ENCODE measurements at regions not wholly inside any gene's neighbourhood (a gene's known extent, or its start where the extent isn't known, plus 50 kb on each side); places are given as distances from the start of the nearest gene placed in this dataset.

DNA sequence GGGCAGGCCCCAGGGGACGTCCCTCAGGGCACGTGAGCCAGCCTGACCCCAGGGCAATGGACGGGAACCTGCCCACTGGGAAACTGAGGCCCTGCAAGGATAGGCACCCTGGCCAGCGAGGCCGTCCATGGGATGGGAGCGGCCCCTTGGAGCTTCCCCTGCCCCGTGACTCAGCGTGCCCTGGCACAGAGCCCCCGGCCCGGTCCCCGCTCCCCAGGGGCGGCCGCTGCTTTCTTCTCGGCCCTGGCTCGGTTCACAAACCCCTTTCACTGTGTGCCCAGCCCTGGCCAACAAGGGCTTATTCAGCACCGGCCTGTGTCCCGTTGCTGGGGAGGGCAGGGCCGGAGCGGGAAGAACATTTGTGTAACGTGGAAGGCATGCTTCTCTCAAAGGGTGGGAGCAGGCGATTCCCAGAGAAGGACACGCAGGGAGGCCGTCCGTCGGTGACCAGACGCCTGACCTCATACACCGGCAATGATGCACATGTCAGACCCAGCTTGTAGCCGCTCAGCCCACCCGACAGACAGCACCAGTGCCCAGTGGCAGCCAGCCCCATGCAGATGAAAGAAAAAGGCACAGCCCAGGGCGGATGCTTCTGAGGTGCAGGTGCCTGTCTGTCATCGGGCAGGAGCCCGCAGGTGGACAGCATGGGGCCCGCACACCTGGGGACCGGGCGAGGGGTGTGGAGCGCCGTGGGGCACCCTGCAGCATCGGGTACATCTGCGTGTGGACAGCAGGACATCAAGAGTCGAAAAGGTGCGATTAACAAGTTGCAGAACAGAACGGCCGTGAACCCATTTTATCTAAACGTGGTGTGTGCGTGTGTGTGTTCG lies 94.5 kb downstream of the PDGFA start:
- no peak for DNase-seq

DNA sequence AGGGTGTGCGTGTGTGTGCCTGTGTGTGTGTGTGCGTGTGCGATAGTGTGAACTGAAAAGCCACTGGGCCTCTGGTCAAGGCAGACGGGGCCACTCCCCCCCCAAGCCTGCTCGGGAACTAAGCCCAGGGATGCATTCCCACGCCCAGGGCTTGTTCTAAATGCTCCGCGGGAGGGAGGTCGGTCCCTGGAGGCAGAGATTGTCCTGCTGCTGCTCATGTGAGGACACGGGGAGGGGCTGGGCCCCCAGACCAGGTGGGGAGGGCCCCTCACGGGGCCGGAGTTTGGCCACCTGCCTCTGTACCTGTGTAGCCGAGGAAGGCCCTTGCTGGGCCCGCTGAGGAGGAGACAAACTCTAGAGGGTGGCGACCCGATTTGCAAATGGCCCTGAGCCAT lies 93.9 kb downstream of the PDGFA start:
- no peak for DNase-seq

DNA sequence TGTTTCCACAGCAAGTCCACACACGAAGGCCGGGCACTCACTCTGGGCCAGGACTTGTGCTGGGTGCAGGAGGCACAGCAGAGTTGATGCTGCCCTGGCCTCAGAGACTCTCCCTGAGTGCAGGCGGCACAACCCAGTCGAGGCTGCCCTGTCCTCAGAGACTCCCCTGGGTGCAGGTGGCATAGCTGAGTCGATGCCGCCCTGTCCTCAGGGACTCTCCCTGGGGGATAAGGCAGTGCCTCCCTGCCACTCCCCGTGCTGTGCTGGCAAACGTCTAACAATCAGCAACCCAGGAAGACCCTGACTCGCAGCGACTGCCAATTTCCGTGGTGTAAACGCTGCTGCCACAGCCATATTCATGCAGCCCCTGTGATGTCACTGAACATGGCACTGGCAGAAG lies 93.1 kb downstream of the PDGFA start:
- no peak for DNase-seq

DNA sequence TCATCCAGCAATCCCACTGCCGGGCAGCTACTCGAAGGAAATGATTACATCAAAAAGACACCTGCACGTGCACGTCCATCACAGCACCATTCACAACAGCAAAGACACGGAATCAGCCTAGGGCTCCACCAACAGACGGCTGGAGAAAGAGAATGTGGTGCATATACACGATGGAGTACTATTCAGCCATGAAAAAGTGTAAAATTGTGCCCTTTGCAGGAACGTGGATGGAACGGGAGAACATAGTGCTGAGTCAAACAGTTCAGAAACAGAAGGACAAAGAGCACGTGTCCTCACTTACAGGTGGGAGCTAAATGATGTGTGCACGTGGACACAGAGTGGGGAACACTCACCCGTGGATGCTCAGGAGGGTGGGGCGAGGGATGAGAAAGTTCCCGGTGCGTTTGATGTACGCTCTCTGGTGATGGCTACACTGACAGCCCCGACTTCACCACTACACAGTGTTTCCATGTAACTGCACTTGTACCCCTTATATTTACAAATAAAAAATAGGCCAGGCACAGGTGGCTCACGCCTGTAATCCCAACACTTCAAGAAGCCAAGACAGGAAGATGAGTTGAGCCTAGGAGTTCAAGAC lies 92.0 kb downstream of the PDGFA start:
- no peak for DNase-seq

DNA sequence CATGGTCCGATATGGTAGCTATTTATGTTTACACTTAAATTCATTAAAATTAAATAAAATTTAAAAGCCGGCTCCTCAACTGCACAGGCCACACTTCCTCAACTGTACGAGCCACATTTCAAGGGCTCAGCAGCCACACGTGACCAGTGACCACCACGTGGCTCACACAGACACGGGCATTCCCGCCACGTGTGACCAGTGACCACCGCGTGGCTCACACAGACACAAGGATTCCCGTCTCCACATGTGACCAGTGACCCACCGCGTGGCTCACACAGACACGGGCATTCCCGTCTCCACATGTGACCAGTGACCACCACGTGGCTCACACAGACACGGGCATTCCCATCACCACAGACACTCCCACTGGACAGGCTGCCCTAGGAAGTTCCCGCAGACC lies 91.3 kb downstream of the PDGFA start:
- DNase-seq, result no peak

DNA sequence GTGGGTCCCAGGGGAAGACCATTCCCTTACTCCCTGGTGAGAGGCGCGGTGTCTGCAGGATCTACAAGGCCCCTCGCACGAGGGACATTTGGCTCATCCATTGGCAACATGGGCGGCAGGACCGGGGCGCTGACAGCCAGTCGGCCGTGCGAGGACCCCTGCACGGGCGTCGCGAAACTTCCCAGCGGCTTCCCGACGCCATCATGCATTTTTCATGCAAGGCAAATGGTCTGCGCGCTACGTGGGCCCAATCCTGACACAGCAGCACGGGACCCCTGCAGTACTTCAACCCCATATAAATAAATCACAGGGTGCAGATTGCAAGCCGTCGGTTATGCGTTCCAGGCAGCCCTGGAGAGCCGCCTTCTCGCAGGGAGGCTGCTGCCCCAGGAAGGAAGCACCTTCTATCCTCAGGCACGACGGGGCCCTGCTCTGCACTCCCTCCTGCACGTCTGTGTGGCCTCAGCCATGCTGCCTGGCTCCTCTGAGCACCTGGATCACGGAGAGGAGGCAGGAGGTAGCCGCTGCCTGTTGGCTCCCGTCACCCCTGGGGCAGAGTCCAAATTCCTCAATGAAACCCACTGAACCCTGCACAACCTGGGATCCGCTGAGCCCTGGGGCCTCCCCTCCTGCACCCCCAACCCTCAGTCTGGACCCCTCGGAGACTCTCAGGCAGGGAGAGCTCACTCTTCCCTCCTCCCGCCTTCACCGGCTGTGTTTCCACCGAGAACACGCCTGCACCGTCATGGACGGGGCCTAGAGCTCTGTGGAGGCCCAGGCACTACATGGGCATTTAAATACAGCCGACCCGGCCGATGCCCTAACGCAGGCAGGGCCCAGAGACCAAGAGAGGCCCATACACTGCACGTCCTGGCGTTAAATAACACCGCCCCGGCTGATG lies 90.5 kb downstream of the PDGFA start:
- no peak for DNase-seq

DNA sequence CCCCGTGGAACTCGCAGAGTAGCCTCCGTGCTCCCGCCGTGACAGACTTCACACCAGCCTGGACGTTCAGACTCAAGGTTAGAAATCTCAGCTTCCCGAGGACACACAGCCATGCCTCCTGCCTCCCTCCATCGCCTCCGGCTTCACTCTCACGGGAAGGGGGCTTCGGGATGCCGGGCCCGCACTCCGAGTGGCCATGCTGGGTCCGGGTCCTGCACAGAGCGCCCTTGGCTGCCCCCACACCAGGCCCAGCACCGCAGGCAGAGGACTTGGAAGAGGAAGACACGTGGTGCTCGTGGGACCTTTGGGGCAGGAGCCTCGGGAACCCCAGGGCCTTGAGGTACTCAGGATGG lies 89.8 kb downstream of the PDGFA start:
- DNase-seq, result no peak

DNA sequence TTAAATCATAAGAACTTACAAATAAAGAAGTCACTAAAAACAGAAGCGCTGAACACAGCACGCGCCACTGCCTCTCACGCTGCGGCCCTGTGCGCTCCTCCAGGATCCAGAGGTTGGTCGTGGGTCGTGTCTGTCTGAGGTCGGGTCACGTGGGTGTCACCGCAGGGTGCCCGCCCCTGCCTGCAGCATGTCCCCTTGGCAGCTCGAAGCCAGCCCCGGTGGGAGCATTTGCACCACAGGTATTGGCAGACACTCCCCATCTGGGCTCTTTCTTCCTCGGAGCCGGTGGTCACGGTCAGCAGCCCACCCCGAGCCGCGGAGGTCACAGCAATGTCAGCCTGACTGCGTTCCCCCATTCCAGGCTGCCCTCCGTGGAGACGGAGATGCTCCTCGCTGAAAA lies 88.6 kb downstream of the PDGFA start:
- DNase-seq, result no peak

DNA sequence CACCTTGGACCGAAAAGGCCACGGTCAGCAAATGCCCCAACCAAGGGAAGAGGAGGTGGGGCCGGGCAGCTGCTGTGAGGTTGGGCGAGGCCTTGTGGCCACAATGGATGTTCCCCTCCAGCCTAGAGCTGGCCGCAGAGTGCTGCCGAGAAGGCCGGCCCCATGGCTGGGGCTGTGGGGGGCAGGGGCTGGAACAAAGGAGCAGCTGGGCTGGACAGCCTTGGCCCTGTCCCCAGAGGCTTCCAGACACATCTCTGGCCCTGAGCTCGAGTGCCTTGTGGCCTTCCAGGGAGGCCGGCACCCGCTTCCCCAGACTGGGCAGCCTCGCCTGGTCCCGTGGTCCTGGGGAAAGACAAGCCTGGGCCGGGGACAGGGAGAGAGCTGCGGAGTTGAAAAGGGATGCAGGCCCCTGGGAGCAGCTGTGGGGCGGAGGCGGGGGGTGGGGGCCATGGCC lies 88.0 kb downstream of the PDGFA start:
- no peak for DNase-seq

DNA sequence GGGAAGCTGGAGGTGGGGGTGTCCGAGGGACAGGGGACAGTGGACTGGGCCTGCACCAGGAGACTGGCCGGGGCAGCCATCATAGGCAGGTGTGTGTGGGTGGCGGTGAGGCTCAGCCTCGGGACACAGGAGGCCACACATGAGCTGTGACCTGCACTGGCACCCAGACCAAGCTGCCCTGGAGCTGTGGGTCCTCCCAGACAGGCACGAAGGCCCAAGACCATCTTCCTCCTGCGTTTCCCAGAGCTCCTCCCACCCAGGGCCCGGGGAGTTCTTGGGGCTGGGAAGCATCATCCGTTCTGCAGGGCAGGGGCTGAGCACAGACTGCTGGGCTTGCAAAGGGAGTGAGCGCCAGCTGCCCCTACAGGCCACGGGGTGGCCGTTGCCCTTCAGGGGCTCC lies 87.4 kb downstream of the PDGFA start:
- DNase-seq, result no peak

DNA sequence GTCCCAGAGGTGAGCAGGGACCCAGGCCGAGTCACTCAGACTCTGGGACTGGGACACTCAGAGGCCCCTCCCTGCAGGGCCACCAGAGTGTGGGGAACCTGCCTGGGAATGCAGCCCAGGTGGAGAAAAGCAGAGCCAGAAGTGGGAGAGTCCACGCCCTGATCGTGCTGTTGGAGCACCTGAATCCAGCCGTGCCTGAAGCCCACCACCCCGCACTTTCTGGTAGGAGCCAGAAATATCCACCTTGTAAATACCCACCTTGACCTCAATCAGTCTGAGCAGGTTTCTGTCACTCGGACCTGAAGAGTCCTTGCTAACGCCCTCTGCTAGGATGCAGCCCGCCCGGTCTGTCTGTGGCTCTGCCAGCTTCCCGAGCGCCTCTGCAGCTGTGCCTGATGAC lies 86.7 kb downstream of the PDGFA start:
- DNase-seq, result no peak

DNA sequence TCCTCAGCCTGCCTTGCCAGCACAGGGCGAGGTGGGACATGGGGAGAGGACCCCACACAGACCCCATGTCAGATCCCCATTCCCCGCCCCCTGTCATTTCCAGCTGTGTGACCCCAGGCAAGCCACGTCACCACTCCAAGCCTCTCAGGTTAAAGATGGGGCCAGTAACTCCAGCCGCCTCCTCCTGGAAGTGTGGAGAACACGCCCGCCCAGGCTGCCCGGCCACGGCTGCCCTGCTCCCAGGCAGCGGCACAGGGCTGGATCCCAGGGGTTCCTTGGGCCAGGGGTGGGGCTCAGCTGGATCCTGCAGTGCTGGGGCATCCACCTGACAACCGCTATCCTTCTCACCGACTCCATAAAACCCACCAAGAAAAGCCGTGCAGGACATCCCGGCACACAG lies 86.1 kb downstream of the PDGFA start:
- DNase-seq, result no peak

DNA sequence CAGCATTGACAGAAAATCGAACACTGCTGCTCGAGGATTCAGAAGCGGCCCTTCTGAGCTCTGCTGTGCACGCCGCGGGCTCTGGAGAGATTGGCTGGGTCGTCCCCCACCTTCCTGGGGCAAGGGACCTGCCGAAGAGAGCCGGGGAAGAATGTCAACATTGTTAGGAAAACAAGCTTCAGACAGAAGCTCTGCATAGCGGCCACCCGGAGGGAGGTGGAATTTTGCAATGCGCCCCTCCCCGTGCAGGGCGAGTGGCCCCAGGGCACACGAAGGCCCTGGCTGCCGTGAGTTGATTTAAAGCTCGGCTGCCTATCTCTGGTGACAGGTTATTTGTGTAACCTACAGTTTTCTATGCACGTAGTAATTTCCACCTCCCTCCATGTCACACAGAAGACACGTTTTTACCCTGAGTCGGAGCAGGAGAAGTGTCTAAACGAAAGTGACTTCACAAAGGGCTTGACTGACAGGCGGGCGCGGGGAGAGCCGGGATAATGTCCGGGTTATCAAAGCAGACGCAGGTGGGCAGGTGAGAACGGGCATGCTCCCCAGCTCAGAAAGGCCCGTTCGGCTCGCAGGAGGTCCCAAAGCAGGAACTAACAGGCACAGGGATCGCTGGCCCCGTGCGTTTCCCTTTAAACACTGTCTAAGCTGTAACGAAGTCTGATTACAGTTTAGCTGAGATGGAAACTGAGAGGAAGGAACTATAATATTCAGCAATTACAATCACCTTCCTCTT lies 84.6 kb downstream of the PDGFA start:
- DNase-seq, result no peak

DNA sequence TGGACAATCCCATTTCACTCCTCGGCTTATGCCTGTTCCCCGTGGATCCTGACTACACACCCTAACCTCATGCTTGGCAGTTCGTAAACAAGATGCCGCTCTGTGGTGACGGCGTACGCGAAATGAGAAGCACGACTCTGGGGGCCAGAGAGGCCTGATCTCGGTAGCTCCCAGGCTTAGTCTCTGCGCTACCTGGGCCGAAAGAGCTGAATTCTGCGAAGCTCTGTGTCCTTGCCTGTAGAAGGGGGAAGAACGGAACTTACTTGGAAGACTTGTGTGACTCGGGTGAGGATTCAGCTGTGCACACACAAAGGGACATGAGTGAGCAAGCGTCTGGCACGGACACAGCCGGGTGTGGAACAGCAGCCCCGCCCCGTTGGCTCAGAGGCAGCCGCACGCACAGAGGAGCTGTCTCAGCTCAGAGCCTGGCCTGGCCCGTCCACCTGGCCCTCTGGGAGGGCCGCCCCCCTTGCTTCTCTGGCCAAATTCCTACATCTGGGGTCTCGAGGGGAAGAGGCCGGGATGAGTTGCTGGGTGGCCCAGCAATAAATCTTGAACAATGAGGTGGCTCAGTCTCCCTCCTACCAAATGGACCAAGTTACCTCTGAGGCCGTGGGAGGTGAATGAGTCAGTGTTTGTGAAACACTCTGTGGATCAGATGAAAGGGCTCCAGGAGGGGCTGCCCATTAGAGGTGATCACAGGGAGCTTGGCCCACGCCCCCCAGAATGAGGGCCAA lies 83.8 kb downstream of the PDGFA start:
- DNase-seq, result no peak

DNA sequence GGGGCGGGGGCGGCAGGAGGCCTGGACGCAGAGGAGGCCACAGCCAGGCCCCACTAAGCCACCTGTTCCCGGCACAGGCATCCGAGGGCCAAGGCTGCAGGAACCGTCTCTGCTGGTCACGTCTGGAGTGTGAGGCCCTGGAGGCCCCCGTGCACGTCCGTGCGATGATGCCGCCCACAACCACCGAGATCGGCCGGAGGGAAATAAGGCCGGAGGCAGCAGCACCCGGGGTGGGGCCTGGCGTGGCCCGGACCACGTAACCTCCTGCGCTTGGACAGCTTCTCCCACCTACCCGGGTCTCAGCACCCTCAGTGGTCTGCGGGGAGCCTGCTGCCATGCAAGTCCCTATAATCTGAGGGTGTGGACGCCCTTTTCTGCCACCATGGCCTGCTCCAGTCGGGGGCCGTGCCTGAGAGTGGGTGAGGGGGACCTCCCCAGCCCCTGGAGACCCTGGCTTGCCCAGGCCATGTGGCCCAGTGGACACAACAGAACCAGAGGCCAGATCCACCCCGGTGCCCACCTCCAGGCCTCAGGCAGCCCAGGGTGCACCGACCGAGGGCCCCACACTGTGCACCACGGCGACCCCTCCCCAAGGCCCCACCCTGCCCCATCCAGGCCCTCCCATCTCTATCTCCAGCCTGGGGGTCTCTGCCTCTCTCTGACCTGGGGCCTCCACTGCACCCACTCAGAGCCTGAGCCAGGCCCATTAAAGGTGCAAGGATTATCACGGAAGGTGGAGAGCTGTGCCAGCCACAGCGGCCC lies 83.1 kb downstream of the PDGFA start:
- DNase-seq, result no peak

DNA sequence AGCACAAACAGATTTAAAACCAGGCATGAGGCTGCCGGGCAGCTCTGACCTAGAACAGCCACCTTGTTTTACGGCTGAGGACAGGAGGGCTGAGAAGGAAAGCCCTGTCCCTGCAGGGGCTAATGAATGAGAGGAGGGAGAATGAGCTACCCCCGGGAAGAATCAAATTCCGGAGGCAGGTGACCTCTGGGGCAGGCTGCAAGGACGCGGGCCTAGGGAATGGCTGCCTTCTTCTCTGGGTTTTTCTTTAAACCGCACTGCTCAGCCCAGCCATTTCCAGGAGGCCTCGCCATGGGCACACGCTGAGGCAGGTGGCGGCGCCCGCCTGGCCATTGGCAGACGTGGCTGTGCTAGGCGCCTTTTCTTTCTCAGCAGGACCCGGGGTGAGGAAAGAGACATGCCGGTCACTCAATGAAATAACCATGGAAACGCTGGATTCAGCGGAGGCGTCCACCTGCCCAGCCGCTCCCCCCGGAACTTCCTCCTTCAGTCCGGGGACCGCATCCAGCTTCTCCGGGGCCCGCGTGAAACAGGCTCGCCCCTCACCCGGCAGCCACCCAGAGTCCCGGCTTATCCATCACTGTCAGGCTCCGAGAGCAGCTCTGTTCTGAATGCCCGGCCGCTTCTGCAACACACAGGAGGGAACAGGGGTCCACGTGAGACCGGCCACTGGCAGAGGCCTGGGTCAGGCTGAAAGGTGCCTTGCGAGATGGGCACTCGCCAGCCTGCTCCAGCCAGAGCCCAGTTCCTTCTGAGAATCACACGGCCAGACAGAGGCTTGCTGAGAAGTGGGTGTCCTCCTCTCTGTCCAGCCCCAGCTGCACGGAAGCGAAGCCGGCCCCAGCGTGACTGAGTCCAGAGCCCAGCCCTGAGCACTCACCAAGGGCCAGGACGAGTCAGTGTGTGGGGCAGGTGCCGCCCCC lies 82.1 kb downstream of the PDGFA start:
- DNase-seq, result no peak

DNA sequence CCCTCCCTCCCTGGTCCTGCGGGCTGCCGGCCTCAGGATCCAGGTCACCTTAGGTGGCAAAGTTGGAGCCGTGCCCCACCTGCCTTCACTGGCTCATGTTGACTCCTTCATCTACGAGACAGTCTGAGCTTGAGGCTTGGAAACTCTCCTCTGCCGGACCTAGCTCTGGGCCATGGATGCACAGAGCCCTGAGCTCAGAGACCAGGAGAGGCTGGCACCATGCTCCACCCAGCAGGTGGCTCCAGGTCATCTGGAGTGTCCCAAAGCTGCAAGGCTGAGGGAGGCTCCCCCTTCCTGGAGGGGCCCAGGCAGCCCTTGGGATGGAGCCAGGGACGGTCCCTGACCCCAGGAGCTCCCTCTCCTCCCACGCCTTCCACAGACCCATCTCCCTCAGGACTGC lies 81.3 kb downstream of the PDGFA start:
- DNase-seq, result no peak

DNA sequence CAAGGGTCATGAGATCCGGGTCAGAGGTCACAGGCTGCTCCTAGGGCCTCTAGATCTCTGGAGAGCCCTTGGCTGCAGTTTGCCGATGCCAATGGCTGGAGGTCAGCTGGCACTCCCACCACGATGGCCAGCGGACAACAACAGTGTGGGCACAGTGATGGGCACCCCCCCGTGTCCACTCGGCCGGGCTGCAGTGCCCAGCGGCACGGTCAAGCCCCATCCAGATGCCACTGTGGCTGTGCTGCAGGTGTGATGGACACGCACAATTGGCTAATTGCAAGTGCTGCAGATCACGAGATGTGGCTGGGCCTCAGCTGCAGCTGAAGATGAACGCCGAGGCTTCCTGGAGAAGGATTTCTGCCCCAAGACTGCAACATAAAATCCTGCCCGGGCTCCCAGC lies 80.7 kb downstream of the PDGFA start:
- no peak for DNase-seq

DNA sequence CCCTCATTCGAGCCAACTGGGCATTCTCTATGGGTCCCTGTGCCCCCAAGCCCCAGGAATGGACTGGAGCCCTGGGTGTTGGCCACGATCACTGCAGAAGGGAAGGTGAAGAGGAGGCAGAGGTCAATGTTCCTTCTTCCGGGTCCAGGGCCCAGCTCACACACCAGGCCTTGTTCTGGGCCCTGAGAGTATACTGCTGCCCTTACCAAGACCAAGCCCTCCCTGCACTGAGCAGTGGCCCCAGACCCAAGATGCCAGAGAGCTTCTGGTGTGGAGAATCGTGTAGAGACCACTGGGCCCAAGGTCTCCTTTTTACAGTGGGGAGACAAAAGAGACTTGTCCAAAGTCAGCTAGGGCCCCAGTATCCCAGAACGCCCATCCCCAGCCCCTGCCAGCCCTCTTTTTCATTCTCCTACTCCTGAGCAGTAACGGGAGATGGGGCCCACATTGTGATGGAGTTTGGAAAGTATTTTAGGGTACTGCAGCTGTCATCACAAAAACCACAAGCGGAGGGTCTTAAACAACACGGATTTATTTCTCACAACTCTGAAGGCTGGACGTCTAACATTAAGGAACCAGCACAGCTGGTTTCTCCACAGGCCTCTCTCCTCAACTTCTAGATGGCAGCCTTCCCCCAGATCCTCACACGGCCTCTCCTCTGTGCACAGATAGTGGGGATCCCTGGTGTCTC lies 79.4 kb downstream of the PDGFA start:
- DNase-seq, result no peak
